Colon (tissue), 2 donors: ENCODE measurements at regions not wholly inside any gene's neighbourhood (a gene's known extent, or its start where the extent isn't known, plus 50 kb on each side); places are given as distances from the start of the nearest gene placed in this dataset.
"Not testable (repeated sequence)": the region's sequence is repeated elsewhere in the genome, so short reads cannot be mapped to it uniquely, and the experiment has no call there.

ENCODE experiments used
- FAIRE-seq: peaks from 2 replicates; lab custom pipeline; 2012; peaks lifted over from hg19 to GRCh38; lab: Jason Lieb, UNC
- donor health status: control.
- donor health status: control.

DNA sequence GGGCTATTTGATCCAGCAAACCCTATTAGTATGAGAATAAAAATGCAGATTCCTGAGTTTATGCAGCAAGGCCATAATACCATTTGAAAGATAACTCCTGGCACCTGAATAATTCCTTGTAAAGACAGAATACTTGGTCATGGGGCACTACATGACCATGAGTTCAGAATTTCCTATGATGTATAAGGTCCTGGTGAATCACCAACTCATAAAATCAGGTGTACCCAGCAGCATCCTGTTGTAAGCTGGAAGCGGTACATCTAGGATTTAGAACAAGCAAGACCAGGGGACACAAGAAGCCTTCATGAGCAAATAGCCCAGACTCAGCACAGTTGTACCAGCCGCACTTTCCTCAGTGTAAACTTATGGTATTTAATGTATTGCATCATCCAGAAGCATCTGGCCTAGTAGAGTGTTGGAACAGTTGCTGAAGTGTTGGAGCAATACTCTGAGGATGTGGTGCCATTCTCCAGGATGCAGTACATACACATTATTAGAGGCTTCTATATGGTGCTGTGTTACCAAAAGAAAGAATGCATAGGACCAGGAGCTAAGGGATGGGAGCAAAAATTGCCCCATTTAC is 233.4 kb downstream of the SQOR start:
- no peak for FAIRE-seq

DNA sequence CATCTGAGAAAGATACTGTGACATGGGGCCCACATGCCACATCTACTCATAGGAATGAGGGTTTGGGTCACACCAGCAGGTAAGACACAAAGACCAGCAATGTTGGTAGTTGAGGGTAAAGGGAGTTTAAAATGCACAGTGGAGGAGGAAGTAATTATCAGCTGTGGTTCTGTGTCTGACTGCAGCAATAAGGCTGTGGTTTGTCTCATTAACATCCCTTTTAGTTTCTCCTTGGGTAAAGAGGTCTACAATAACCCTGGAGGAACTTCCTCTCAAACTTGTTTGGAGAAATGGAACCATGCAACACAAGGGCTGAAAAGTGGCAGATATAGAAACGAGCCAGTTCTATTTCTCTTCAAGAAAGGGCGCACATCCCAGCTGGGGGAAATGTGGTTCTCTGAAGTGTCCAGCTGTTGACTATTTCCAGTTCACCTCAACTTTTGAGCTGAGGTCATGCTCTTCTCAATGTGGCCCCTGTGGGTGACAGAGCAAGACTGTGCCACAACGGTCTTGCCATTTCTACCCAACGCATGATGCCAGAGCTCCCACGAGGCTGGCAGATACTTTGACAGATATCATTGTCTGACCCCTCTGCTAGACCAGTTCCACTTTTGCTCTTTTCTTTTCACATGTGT is 234.3 kb downstream of the SQOR start:
- no peak for FAIRE-seq

DNA sequence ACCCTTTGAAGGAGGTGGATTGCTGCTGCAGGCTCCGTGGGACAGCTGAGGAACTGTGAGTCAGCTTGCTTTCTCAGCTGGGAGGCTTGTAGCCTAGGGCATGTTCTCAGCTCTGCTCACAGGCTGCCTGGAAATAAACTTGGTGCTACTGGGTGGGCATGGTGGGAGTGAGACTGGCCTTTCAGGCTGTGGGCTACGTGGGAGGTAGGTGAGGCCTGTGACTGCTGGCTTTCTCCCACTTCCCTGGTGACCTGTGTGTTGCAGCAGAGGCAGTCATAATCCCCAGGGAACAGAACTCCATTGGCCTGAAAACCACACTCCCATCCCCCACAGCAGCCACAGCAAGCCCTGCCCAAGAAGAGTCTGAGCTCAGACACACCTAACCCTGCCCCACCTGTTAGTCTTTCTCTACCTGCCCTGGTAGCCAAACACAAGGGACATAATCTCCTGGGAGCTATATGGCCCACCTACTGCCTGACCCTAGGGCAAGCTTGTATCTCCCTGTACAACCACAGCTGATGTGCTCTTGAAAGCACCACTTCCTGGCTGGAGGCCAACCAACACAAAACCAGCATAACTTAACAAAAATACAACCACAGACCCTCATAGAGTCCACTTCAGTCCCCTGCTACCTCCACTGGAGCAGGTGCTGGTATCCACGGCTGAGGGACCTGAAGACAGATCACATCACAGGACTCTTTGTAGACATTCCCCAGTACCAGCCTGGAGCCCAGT is 236.5 kb downstream of the SQOR start:
- FAIRE-seq: no peak

DNA sequence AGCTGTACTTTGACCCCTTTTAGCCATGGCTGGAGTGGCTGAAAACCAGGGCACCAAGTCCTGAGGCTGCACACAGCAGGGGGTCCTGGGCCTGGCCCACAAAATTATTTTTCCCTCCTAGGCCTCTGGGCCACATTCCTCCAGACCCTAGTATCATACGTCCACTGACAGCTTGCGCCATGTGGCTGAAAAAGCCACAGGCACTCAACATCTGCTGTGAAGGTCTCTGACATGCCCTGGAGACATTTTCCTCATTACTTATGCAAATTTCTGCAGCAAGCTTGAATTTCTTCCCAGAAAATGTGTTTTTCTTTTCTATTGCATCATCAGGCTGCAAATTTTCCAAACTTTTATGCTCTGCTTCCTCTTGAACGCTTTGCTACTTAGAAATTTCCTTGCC is 239.0 kb downstream of the SQOR start:
- no peak for FAIRE-seq

DNA sequence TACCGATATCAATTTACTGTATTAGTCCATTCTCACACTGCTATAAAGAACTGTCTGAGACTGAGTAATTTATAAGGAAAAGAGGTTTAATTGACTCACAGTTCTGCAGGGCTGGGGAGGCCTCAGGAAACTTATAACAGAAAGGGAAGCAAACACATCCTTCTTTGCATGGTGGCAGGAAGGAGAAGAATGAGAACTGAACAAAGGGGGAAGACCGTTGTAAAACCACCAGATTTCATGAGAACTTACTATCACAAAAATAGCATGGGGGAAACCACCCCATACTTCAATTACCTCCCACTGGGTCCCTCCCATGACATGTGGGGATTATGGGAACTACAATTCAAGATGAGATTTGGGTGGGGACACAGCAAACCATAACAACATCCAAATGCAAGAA is 239.7 kb downstream of the SQOR start:
- FAIRE-seq: not testable (repeated sequence)

DNA sequence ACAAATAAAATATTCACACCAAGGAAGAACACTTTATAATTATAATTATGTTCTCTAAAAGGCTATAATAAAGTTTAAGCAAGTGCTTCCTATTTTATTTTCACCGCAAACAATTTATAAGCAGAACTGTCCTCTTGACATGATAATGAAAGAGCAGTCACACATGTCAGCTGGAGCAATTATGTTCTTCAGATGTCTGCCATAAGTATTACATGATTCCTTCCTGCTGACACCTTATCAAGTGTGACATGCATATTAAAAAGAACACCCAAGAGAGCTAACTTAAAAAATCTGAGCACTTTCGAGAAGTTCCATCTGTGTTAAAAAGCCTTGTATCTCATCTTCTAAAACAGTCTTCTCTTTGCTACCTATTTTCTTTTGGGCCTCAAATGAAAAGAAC is 249.5 kb downstream of the SQOR start:
- FAIRE-seq: no peak

DNA sequence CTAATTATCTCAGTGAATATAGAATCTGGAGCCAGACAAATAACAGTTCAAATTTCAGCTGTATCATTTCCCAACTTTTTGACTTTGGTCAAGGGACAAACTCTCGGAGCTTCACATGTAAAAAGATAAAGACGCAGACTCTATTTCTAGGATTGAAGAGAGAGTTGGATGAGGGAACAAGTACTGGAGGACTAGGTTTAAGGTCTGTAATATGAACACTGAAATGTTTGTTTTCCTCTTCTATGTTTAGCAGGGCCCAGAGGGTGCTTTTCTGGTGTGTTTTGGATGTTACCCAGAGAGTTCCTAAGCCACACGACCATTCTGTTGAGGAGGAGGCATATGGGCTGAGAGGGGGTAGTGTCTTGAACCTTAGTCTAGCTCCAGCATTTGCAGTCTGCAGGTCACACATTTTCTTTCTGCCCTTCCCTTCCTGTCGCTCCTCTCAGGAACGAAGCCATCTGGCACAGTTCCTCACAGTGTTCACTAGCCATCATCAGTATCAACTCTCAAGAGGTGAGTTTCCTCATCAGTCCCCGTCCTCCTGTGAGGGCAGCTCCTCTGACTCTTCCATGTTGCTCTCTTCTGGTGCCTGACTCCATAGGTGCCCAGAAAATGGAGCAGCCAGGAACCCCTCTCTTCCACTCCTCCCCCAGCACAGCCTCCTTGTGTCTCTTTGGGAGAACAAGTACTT is 250.1 kb downstream of the SQOR start:
- no peak for FAIRE-seq

DNA sequence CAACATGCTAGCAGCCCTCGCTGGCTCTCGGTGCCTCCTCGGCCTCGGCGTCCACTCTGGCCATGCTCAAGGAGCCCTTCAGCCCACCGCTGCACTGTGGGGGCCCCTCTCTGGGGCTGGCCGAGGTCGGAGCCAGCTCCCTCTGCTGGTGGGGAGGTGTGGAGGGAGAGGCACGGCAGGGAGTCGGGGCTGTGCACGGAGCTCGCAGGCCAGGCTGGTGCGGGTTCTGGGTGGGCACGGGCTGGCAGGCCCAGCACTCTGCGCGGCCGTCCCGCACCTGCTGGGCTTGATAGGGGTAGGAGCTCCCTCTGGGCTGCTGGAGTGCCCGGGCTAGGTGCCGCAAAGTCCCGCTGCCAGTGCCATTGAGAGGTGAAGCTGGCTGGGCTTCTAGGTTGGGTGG is 251.0 kb downstream of the SQOR start:
- FAIRE-seq: no peak

DNA sequence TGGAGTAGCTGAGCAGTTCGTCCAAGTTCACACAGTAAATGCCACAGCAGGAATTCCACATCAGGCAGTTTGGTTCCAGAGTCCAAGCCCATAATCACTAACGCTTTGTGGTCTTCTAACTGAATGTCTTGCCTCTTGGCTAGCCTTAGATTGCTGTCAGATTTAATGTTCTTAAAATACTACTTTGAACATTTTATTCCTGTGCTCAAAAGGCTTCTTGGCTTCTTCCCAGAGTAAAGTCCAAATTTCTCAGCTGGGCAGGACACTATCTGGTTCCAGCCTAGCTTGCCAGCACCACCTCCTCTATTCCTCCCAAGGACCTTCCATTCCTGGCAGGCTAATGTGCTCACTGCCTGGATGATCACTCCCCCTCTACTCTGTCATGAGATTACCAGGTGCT is 256.9 kb downstream of the SQOR start:
- FAIRE-seq: no peak

DNA sequence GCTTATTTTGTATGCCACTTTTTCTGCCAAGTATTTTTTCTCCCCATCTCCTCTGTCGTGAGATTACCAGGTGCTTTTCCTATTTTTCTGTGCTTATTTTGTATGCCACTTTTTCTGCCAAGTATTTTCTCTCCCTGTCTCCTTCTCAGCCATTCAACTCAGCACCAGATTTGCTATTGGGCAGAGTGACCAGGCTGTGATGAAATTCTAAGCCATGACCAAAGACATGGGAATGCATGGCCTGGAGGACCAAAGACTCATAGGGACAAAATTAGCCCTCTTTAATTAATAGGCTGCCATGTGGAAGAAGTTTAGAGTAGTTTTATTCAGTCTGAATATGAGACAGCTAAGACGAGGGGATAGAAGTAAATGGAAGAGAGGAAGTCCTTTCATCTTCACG is 257.4 kb downstream of the SQOR start:
- FAIRE-seq: no peak

DNA sequence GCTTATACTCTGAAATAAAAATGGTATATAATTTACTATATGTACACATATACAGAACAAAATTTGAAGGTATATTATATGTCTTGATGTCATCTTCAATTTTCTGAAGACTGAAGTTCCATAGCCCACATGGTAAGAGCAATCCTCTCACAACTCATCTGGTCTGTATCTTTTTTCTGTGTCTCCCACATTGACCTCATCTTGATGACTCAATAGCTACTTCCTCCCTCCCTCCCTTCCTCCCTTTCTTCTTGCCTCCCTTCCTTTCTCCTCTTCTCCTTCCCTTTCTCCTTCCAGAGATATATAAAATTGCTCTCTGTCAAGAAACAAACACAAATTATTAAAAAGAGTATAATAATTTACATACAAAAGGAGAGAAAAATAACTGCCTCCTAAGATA is 268.5 kb downstream of the SQOR start:
- FAIRE-seq: no peak

DNA sequence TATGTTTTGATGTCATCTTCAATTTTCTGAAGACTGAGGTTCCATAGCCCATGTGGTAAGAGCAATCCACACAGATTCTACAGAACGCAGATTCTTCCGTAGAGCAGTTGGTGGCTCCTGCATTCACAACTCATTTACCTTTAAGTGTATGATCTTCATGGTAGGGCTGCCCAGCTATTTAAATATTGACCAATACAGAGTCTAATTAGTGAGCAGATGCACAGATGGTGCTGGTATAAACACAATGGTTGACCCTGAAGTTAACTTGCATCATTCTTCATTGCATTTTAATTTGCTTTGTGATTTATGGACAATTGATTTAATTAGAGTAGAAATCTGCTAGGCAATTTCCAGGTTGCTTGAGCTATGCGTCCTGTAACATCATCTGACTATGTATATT is 269.2 kb downstream of the SQOR start:
- no peak for FAIRE-seq

DNA sequence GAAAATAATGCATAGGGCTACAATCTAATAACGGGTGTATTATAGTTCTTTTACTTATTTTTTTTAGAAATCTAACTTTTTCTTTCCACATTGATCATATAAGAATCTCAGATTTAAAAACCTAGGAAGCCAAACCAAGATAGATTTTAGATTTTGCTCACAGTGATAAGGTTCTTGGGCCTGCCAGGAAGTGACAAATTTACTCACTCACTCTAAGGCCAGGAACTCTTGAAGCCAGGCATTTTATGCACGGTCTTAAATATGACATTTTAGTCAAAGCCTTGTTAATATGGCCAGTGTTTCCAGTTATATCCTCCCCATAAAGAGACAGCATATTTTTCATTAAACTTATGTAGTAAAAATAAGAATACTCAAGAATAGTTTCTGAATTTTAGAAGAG is 271.4 kb downstream of the SQOR start:
- FAIRE-seq: no peak

DNA sequence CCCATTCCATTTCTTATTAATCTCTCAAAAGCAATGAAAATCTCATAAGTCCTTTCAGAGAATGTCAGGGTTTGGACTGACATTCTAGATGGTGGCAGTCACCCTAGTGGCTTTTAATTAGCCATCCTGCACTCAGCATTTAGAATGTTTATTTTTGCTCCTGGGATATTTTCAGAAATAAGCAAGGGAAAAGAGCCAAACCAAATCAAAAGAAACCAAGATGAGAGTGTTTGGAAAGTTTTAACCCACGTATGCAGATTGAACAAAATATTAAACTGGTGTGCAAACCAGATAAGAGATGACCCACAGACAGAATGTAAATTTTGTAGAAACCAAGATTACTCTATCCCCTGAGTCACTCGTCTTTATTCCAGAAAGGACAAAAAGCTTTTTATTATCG is 275.8 kb downstream of the SQOR start:
- no peak for FAIRE-seq

DNA sequence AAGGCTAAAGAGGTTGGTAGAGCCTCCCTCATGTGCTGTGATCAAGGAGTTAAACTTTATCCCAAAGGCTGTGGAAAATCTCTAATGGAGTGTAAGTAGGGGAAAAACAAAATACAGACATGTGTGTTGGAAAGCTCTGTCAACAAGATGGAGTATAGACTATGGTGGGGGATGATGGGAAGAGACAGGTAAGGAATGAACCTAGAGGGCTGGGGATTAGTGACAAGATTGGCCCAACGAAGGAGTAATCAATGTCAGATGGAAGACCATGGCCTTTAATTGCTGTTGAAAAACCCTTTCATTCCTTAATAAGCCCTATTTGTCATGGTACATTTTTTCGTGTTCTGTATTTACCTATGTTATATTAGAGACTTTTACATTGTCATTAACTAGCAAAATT is 278.6 kb downstream of the SQOR start:
- FAIRE-seq: no peak

DNA sequence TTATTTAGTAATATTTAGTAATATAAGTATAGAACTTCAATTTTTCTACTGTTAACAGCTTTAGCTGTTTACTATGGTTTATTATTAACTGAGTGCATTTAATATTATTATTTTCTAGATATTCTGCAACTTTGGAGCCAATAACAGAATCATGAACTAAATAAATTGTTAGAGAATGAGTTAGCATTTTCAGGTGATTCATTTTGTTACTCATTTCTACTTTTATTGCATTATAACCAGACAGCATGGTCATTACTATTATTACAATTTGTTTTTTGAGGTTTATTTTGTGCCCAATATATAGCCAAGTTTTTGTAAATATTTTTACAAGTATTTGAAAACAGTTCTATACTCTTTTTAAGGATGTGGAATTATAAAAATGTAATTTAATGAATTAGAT is 279.6 kb downstream of the SQOR start:
- no peak for FAIRE-seq

DNA sequence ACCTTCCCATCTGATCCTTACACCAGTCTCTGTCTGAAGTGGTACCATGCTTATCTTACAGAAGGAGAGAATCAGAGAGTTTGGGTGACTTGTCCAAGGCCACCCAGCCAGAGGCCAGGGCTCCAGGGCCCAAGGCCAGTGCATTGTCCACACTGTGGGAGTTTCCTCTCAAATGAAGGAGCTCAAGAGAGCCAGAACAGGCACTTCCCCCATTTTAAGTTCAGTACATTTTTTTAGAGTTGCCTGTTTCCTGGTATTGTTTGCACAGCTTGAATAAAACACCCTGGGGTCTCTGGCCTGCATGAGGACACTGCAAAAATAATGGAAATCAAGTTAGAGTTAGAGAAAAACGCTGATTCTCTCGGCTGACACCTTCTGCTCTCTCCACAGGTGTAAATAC is 284.0 kb downstream of the SQOR start:
- no peak for FAIRE-seq

DNA sequence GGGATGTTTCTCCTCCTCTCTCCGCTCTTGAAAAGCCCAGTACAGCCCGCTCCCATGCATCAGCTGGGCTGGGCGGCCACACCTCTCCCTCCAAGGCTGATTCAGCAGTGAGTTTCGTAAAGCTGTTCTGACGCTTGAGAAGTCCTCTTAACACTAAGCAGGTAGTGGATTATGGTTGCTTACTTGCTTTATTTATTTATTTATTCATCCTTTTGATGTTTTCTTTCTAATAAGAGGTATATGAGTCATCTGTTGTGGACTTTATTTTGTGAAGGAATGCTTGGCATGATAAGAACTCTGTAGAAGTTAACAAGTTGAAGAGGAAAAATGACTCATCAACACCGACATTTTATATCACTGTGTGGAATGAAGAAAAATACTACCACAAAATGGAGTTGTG is 285.0 kb downstream of the SQOR start:
- no peak for FAIRE-seq

DNA sequence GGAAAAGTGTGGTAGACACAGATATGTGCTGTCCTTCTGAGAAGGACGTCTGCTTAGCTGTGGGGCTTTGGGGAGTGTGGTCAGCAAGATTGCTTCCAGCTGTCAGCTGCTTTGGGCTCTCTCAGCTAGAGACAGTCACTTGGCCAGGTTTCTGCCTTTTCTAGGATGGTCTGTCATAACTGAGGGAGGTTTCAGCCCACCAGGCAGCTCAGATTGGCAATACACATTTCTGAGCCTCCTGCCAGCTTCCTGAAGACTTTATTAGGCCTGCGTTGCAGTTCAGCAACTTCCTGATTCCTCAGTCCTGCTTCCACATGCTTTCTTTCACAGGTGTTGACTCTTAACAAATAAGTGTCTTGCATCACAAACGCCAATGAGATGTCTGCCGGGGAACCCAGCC is 286.5 kb downstream of the SQOR start:
- FAIRE-seq: no peak

DNA sequence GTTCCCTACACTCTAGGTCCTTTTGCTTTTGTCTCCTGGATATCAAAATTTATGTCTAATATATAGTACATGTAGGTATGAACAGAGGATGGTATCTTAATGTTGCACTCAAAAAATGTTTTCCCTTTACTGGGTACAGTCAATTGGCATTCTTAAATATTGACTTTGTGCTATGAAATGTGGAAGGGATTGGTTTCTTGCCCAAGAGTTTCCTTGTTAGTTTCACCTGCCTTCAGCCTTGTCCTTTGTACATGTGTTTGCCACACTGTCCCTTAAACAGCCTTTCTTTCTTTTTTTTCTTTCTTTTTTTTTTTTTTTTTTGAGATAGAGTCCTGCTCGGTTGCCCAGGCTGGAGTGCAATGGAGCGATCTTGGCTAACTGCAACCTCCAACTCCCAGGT is 287.1 kb downstream of the SQOR start:
- FAIRE-seq: no peak

DNA sequence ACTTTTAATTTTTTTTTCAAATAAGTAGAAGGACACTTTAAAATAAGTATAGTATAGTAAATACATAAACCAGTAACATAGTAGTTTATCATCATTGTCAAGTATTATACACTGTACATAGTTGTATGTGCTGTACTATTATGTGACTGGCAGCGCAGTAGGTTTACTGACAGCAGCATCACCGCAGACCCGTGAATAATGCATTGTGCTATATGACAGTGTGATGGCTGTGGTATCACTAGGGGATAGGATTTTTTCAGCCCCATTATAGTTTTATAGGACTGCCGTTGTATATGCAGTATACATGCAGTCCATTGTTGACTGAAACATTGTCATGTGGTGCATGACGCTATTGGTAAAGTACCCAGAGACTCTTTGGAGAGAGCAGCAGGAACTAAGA is 306.5 kb downstream of the SQOR start:
- no peak for FAIRE-seq

DNA sequence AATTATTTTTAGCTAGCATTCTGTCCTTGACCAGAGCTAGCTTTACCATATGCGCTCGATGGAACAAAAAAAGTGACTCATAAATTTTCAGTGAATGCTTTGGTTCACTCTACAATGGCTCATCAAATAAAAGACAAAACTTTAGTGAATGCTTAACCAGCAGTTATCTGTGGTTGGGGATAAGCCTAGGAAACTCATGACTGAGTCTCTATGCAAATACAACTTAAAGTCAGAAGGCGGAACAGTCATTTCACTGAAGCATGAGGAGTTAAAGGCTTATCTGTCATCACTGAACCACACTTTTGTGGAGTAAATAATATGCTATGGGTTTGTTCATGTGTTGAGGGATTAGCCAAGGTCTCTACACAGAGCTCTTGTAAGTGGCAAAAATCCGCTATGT is 308.4 kb downstream of the SQOR start:
- no peak for FAIRE-seq

DNA sequence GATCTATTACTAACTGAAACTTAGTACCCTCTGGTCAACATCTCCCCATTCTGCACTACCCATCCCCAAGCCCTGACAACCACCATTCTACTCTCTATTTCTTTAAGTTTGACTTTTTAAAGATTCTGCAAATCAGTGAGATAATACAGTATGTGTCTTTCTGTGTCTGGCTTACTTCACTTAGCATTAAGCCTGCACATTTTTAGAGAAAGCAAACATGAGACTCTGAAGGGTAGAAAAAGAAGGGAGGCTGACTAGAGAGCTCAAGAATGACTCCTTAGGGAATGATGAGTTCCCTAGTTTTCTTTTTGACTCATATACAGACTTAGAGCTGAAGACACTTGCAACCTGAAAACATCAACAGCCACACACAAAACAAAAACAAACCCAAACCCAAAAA is 311.3 kb downstream of the SQOR start:
- FAIRE-seq: no peak
